ENCODE measurements at regions not wholly inside any gene's neighbourhood (a gene's known extent, or its start where the extent isn't known, plus 50 kb on each side); places are given as distances from the start of the nearest gene placed in this dataset.

GRCh38 chr2:12050396-12050795 lies 304.0 kb downstream of the LPIN1 start:
- H3K9me3 ChIP-seq: no peaks in the 10 kb centered on the region
- intact Hi-C loops (cut with DNase I): no loop called here
- TF ChIP-seq CTCF (IDR thresholded peaks at IDR 0.05): no peak
- no peak for TF ChIP-seq POLR2AphosphoS5 (IDR thresholded peaks at IDR 0.05; ENCODE audit: insufficient read depth in 1 of 2, low read depth in 1 of 2)
- TF ChIP-seq POLR2A (IDR thresholded peaks at IDR 0.05): no peak
- H3K27me3 ChIP-seq: no peaks in the 10 kb centered on the region
- no peaks in the 10 kb centered on the region for H3K4me1 ChIP-seq
- no peak overlapping the region for H3K27ac ChIP-seq
- H3K4me3 ChIP-seq: no peak overlapping the region
- no peak for DNase-seq (ENCODE audit: extremely low spot score in 2 of 2)
- H3K36me3 ChIP-seq: no peaks in the 10 kb centered on the region

- no peak for TF ChIP-seq POLR2A (IDR thresholded peaks at IDR 0.05)
- no peak for TF ChIP-seq CTCF (IDR thresholded peaks at IDR 0.05)
- Histone ChIP-seq H3K27me3 (no peaks in the 10 kb centered on the region), H3K4me3 (no peak overlapping the region), H3K4me1 (no peaks in the 10 kb centered on the region), H3K9me3 (no peaks in the 10 kb centered on the region), H3K36me3 (no peaks in the 10 kb centered on the region), H3K27ac (no peak overlapping the region)
- intact Hi-C loops (cut with DNase I): no loop called here
- no peak for DNase-seq (ENCODE audit: extremely low spot score in 2 of 2)
Measured at GRCh38 chr2:12051831-12052230, 305.4 kb downstream of the LPIN1 start.

GRCh38 chr2:12052796-12053195 lies 306.4 kb downstream of the LPIN1 start:
- H3K36me3 ChIP-seq: no peaks in the 10 kb centered on the region
- TF ChIP-seq POLR2A (IDR thresholded peaks at IDR 0.05) (no peak), CTCF (IDR thresholded peaks at IDR 0.05) (no peak), POLR2AphosphoS5 (IDR thresholded peaks at IDR 0.05; ENCODE audit: insufficient read depth in 1 of 2, low read depth in 1 of 2) (no peak)
- intact Hi-C loops (cut with DNase I): no loop called here
- H3K27me3 ChIP-seq: no peaks in the 10 kb centered on the region
- H3K27ac ChIP-seq: no peak overlapping the region
- H3K4me1 ChIP-seq: no peaks in the 10 kb centered on the region
- H3K4me3 ChIP-seq: no peak overlapping the region
- DNase-seq (ENCODE audit: extremely low spot score in 2 of 2): no peak
- H3K9me3 ChIP-seq: no peaks in the 10 kb centered on the region

- no peak for TF ChIP-seq CTCF (IDR thresholded peaks at IDR 0.05)
- TF ChIP-seq POLR2AphosphoS5 (IDR thresholded peaks at IDR 0.05; ENCODE audit: insufficient read depth in 1 of 2, low read depth in 1 of 2): no peak
- no peak for TF ChIP-seq POLR2A (IDR thresholded peaks at IDR 0.05)
- Histone ChIP-seq H3K4me1 (peaks cover 6% of the 10 kb centered on the region), H3K4me3 (no peak overlapping the region), H3K27me3 (no peaks in the 10 kb centered on the region), H3K27ac (no peak overlapping the region), H3K9me3 (no peaks in the 10 kb centered on the region), H3K36me3 (no peaks in the 10 kb centered on the region)
- intact Hi-C loops (cut with DNase I): no loop called here
- DNase-seq (ENCODE audit: extremely low spot score in 2 of 2): no peak
Measured at GRCh38 chr2:12054956-12055618, 308.7 kb downstream of the LPIN1 start.

- TF ChIP-seq POLR2A (IDR thresholded peaks at IDR 0.05) (no peak), POLR2AphosphoS5 (IDR thresholded peaks at IDR 0.05; ENCODE audit: insufficient read depth in 1 of 2, low read depth in 1 of 2) (peak in 1 of 2 donors; percentile 12)
- no peaks in the 10 kb centered on the region for H3K27me3 ChIP-seq
- no peak for DNase-seq (ENCODE audit: extremely low spot score in 2 of 2)
- H3K36me3 ChIP-seq: no peaks in the 10 kb centered on the region
- intact Hi-C loops (cut with DNase I): no loop called here
- no peak overlapping the region for H3K4me3 ChIP-seq
- no peaks in the 10 kb centered on the region for H3K9me3 ChIP-seq
- H3K27ac ChIP-seq: no peak overlapping the region
- H3K4me1 ChIP-seq: peaks cover 17% of the 10 kb centered on the region
Measured at GRCh38 chr2:12057436-12058166, 311.2 kb downstream of the LPIN1 start.
